ENCODE measurements at regions not wholly inside any gene's neighbourhood (a gene's known extent, or its start where the extent isn't known, plus 50 kb on each side); places are given as distances from the start of the nearest gene placed in this dataset.

GRCh38 chr14:56431013-56431412, 148.6 kb upstream of the TMEM260 start:
- CTCF ChIA-PET: no interaction called here
- no peak overlapping the region for H2AFZ ChIP-seq (replicated peaks; ENCODE audit: low read length, poor library complexity)
- dilution Hi-C loops (cut with HindIII; ENCODE audit: low sequenced_read_pairs, unreplicated experiment): no loop called here

More at GRCh38 chr14:56431013-56431412, 148.6 kb upstream of the TMEM260 start:
- Histone ChIP-seq H2BK20ac (ENCODE audit: low read depth, low read length) (no peak overlapping the region), H3K4me1 (ENCODE audit: control insufficient read depth, insufficient read depth, low read length) (no peaks in the 10 kb centered on the region), H4K20me1 (ENCODE audit: insufficient read depth, low read length) (no peaks in the 10 kb centered on the region), H3K18ac (ENCODE audit: low read depth, low read length) (no peak overlapping the region), H3K9me3 (ENCODE audit: control insufficient read depth, insufficient read depth, low read length) (no peaks in the 10 kb centered on the region), H3K14ac (replicated peaks; ENCODE audit: low read depth, low read length) (no peak overlapping the region), H3K4me2 (ENCODE audit: low read depth, low read length) (no peak overlapping the region), H3K27me3 (ENCODE audit: control insufficient read depth, insufficient read depth, low read length) (peaks cover 35% of the 10 kb centered on the region), H3K56ac (ENCODE audit: extremely low read depth, insufficient read depth, low read length) (no peak overlapping the region), H2AK5ac (ENCODE audit: low read depth, low read length) (no peak overlapping the region), H3K23ac (ENCODE audit: low read depth, low read length) (no peak overlapping the region), H2BK120ac (ENCODE audit: low read depth, low read length) (no peak overlapping the region), H4K5ac (ENCODE audit: low read depth, low read length) (no peak overlapping the region), H3K27ac (ENCODE audit: insufficient read depth, low read length) (no peak overlapping the region), H3K79me1 (ENCODE audit: low read depth in 1 of 2, low read length in 2 of 2) (no peaks in the 10 kb centered on the region), H4K91ac (ENCODE audit: insufficient read depth, low read depth, low read length) (no peak overlapping the region), H2BK15ac (ENCODE audit: low read depth, low read length) (no peak overlapping the region), H3K4me3 (ENCODE audit: insufficient read depth, low read depth, low read length) (no peak overlapping the region), H3K9ac (ENCODE audit: low read depth, low read length) (no peak overlapping the region), H3K9me1 (ENCODE audit: insufficient read depth, low read length) (no peaks in the 10 kb centered on the region), H2AK9ac (replicated peaks; ENCODE audit: low read depth, low read length, poor library complexity) (no peak overlapping the region), H3K36me3 (ENCODE audit: control insufficient read depth, insufficient read depth, low read length) (no peaks in the 10 kb centered on the region), H4K8ac (ENCODE audit: low read depth in 2 of 2, low read length in 2 of 2) (no peak overlapping the region), H2BK5ac (ENCODE audit: low read depth, low read length, poor library complexity, severe bottlenecking) (no peak overlapping the region), H3K4ac (ENCODE audit: low read depth, low read length) (no peak overlapping the region)
- in situ Hi-C loops (cut with MboI; ENCODE audit: low sequenced_read_pairs): no loop called here
- no peak for DNase-seq
- TF ChIP-seq, protein P1, sequence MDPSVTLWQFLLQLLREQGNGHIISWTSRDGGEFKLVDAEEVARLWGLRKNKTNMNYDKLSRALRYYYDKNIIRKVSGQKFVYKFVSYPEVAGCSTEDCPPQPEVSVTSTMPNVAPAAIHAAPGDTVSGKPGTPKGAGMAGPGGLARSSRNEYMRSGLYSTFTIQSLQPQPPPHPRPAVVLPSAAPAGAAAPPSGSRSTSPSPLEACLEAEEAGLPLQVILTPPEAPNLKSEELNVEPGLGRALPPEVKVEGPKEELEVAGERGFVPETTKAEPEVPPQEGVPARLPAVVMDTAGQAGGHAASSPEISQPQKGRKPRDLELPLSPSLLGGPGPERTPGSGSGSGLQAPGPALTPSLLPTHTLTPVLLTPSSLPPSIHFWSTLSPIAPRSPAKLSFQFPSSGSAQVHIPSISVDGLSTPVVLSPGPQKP (IDR thresholded peaks at IDR 0.05; ENCODE audit: borderline replicate concordance, low read depth, low read length): no peak
- TF ChIP-seq RFX5 (IDR thresholded peaks at IDR 0.05; ENCODE audit: low read depth, low read length) (no peak), SMC3 (IDR thresholded peaks at IDR 0.05; ENCODE audit: low read depth, low read length) (no peak)
- no TSS peak for BruUV-seq (replicated peaks)
- intact Hi-C loops (cut with micrococcal nuclease): no loop called here
- POLR2A ChIA-PET (ENCODE audit: unreplicated experiment): no interaction called here
- 80% methylated on average over 1 of the region's 4 CpGs; no CpG with 5 or more reads in 1 of the 2 experiments for WGBS, 2 experiments (ENCODE audit: extremely low coverage in 2 of 2, insufficient read length in 1 of 2)
- ATAC-seq (ENCODE audit: low read depth): no peak
